GM12878 (cell line): ENCODE measurements at regions not wholly inside any gene's neighbourhood (a gene's known extent, or its start where the extent isn't known, plus 50 kb on each side); places are given as distances from the start of the nearest gene placed in this dataset.

Experiments
- ATF7 ChIP-seq: fragments of 450-650 bp; IDR thresholded peaks from 2 replicates; pipeline ENCODE4 v1.6.1; 2016; ENCODE audit warnings: low read depth, mild to moderate bottlenecking
- CBFB ChIP-seq: IDR thresholded peaks from 2 replicates; pipeline ENCODE4 v1.6.1; 2016; ENCODE audit warnings: antibody characterized with exemption, low read depth
- CBX5 ChIP-seq: sonication (generic); IDR thresholded peaks from 2 replicates; pipeline ENCODE4 v1.6.1; 2016; ENCODE audit warnings: low read depth, moderate library complexity, mild to moderate bottlenecking, inconsistent platforms
- CREB1 ChIP-seq: IDR thresholded peaks from 2 replicates; pipeline ENCODE4 v1.6.1; 2012; ENCODE audit warnings: low read depth, mild to moderate bottlenecking, inconsistent platforms
- EZH2 ChIP-seq: IDR thresholded peaks from 2 replicates; pipeline ENCODE4 v1.6.1; 2012; ENCODE audit warnings: low read depth, mild to moderate bottlenecking, control low read depth, inconsistent platforms, low read length, borderline replicate concordance; ENCODE audit not compliant: control insufficient read depth
- HCFC1 ChIP-seq: fragments of 150-350 bp; IDR thresholded peaks from 2 replicates; pipeline ENCODE4 v1.6.1; 2014; ENCODE audit warnings: low read length
- HDAC2 ChIP-seq: fragments of 200-600 bp; sonication (generic); IDR thresholded peaks from 2 replicates; pipeline ENCODE4 v1.6.1; 2017
- NR2F1 ChIP-seq: fragments of 450-650 bp; conservative IDR thresholded peaks from 2 replicates; pipeline ENCODE4 v1.6.1; 2017; ENCODE audit warnings: mild to moderate bottlenecking
- POLR2AphosphoS5 ChIP-seq: IDR thresholded peaks from 2 replicates; pipeline ENCODE4 v1.6.1; 2011; ENCODE audit warnings: mild to moderate bottlenecking, low read length, inconsistent platforms
- TF ChIP-seq, protein P1 (sequence below), 3 experiments: IDR thresholded peaks in 2 of 3; conservative IDR thresholded peaks in 1 of 3; 2 replicates each; pipeline ENCODE4 v1.5.1; 2011; ENCODE audit warnings: low read depth in 3 of 3, low read length in 3 of 3, mild to moderate bottlenecking in 3 of 3, control low read depth in 2 of 3, moderate library complexity in 2 of 3, inconsistent platforms in 1 of 3, mixed read lengths in 1 of 3; ENCODE audit not compliant: control insufficient read depth in 2 of 3, insufficient read depth in 1 of 3; ENCODE audit errors: extremely low read depth in 1 of 3

DNA sequence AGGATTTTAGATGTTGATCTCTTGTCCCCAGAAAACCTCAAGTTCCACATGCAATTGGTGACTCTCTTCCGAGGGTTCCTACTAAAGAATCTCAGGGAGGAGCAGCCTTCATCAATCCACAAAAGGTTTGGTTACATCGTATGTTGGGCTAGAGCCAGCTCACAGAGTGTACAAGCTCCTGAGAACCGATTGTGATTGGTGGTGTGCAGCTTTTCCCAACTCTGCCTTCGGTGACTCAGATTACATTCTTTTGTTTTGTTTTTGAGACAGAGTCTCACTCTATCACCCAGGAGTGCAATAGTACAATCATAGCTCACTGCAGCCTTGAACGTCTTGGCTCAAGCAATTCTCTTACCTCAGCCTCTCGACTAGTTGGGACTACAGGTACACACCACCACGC, 172.4 kb downstream of the PMP22 start:
- TF ChIP-seq CREB1 (no peak), CBFB (no peak), ATF7 (no peak), EZH2 (no peak), HDAC2 (no peak), HCFC1 (no peak), CBX5 (no peak), POLR2AphosphoS5 (no peak), NR2F1 (no peak)
- TF ChIP-seq, protein P1, sequence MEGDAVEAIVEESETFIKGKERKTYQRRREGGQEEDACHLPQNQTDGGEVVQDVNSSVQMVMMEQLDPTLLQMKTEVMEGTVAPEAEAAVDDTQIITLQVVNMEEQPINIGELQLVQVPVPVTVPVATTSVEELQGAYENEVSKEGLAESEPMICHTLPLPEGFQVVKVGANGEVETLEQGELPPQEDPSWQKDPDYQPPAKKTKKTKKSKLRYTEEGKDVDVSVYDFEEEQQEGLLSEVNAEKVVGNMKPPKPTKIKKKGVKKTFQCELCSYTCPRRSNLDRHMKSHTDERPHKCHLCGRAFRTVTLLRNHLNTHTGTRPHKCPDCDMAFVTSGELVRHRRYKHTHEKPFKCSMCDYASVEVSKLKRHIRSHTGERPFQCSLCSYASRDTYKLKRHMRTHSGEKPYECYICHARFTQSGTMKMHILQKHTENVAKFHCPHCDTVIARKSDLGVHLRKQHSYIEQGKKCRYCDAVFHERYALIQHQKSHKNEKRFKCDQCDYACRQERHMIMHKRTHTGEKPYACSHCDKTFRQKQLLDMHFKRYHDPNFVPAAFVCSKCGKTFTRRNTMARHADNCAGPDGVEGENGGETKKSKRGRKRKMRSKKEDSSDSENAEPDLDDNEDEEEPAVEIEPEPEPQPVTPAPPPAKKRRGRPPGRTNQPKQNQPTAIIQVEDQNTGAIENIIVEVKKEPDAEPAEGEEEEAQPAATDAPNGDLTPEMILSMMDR (IDR thresholded peaks at IDR 0.05 in 2 of 3, conservative IDR thresholded peaks at IDR 0.05 in 1 of 3; ENCODE audit: control insufficient read depth in 2 of 3, extremely low read depth in 1 of 3, insufficient read depth in 1 of 3, low read depth in 3 of 3, low read length in 3 of 3), result no peak
